ENCODE measurements at regions not wholly inside any gene's neighbourhood (a gene's known extent, or its start where the extent isn't known, plus 50 kb on each side); places are given as distances from the start of the nearest gene placed in this dataset.

DNA sequence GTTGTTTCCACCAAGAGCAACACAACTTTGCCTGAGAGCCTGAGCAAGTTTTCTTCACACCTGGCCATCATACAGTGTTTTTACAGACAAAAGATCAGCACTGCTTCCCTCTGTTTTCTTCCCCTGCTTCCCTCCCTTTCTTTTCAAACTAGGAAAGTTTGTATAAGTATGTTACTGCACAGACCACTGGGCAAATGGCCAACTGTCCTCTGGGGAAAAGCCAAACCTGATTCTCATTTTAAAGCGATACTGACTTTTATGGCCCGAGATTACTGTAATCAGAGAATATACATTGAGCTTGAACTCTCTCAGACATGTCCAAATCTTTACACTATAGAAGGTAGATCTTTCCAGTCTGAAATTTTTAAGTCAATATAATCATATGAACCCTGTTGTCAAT lies 415.0 kb downstream of the NFIB start:
- no peaks in the 10 kb centered on the region for H3K27me3 ChIP-seq
- no peak for DNase-seq
- no peak overlapping the region for H3K27ac ChIP-seq

DNA sequence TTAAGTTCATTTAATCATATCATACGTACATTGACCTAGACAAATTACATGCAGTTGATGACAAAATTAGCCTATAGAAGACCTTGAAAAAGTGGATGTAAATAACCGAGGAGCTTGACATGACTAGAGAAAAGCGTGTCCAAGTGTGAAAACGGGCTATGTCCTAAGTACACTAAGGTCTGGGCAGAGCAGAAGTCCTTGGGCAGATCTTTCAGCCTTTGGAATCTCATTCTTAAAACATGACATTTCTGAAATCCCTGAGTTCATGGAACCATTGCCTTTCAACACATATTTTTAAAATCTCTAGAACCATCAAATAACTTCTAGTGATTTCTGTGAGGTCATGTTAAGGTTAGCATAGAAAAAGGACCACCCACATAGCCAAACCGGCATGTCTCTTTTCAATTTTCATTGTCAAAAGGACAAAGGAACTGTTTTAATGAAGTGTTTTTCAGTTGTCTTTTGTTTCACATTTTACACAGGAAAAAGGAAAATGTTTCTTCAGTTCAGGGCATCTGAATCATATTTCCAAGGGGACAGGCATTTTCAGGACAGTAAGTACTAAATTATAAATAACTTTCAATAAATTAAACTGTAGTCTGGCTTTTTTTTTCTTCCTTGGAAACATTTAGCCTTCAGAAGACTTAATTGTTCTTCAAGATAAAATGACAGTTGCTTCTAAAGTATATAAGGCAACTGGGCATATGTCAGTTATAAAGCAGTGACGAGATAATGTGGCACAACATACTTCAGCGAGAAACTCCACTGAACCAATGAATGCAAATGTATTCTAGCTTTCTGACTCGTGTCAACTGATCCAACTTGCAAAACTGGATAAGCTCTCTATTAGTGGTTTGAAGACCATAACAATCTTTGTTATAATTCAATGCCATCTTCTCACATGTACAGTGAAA lies 416.8 kb downstream of the NFIB start:
- no peak for DNase-seq
- TF ChIP-seq POLR2A (IDR thresholded peaks at IDR 0.05): no peak
- TF ChIP-seq, protein P1, sequence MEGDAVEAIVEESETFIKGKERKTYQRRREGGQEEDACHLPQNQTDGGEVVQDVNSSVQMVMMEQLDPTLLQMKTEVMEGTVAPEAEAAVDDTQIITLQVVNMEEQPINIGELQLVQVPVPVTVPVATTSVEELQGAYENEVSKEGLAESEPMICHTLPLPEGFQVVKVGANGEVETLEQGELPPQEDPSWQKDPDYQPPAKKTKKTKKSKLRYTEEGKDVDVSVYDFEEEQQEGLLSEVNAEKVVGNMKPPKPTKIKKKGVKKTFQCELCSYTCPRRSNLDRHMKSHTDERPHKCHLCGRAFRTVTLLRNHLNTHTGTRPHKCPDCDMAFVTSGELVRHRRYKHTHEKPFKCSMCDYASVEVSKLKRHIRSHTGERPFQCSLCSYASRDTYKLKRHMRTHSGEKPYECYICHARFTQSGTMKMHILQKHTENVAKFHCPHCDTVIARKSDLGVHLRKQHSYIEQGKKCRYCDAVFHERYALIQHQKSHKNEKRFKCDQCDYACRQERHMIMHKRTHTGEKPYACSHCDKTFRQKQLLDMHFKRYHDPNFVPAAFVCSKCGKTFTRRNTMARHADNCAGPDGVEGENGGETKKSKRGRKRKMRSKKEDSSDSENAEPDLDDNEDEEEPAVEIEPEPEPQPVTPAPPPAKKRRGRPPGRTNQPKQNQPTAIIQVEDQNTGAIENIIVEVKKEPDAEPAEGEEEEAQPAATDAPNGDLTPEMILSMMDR (IDR thresholded peaks at IDR 0.05): no peak
- no peak overlapping the region for H3K27ac ChIP-seq

More for the DNA sequence above, 415.0 kb downstream of the NFIB start:
- no peaks in the 10 kb centered on the region for H3K4me1 ChIP-seq
- H3K4me3 ChIP-seq: no peak overlapping the region
- H3K36me3 ChIP-seq: no peaks in the 10 kb centered on the region
- H3K9me3 ChIP-seq: no peaks in the 10 kb centered on the region
- TF ChIP-seq POLR2A (IDR thresholded peaks at IDR 0.05): no peak
- TF ChIP-seq, protein P1 (IDR thresholded peaks at IDR 0.05): no peak

DNA sequence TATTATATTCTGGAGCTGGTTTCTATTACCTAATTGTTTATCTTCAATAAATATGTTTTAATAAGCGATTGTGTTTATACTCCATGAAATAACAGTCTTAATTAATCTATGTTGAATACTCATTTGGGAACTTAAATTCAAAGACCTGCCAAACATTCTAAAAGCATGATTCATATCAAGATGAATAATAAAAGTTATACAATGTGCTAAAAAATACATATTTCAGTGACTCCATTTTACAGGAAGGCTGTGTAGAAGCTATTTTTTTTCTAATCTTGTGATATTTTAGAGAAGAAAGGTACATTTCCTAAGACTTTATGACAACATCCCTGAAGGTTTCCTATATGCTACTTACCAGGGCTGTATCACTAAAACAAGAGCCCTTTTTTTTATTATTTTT lies 417.9 kb downstream of the NFIB start:
- no peak overlapping the region for H3K4me3 ChIP-seq

More for the DNA sequence above, 416.8 kb downstream of the NFIB start:
- no peaks in the 10 kb centered on the region for H3K4me1 ChIP-seq
- H3K27me3 ChIP-seq: no peaks in the 10 kb centered on the region
- H3K9me3 ChIP-seq: no peaks in the 10 kb centered on the region
- H3K36me3 ChIP-seq: no peaks in the 10 kb centered on the region
- H3K4me3 ChIP-seq: no peak overlapping the region

DNA sequence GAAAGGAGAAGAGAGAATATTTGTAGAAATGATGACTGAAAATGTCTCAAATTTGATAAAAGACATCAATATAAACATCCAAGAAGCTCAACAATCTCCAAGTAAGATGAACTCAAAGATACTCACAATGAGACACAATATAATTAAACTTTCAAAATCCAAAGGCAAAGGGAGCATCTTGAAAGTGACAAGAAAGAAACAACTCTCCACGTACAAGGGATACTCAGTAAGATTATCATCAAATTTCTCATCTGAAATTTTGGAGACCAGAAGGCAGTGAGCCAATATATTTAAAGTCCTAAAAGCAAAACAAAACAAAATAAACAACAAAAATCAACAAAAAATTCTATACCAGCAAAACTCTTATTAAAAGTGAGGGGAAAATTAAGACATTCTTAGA lies 428.7 kb downstream of the NFIB start:
- H3K4me1 ChIP-seq: no peaks in the 10 kb centered on the region
- H3K27me3 ChIP-seq: no peaks in the 10 kb centered on the region
- no peak for TF ChIP-seq POLR2A (IDR thresholded peaks at IDR 0.05)
- TF ChIP-seq, protein P1 (IDR thresholded peaks at IDR 0.05): no peak
- no peak overlapping the region for H3K4me3 ChIP-seq
- H3K27ac ChIP-seq: no peak overlapping the region
- no peak for DNase-seq
- H3K9me3 ChIP-seq: no peaks in the 10 kb centered on the region
- no peaks in the 10 kb centered on the region for H3K36me3 ChIP-seq

More for the DNA sequence above, 417.9 kb downstream of the NFIB start:
- TF ChIP-seq, protein P1 (IDR thresholded peaks at IDR 0.05): no peak
- TF ChIP-seq POLR2A (IDR thresholded peaks at IDR 0.05): no peak
- Histone ChIP-seq H3K27me3 (no peaks in the 10 kb centered on the region), H3K27ac (no peak overlapping the region), H3K9me3 (no peaks in the 10 kb centered on the region), H3K36me3 (no peaks in the 10 kb centered on the region), H3K4me1 (no peaks in the 10 kb centered on the region)
- no peak for DNase-seq

DNA sequence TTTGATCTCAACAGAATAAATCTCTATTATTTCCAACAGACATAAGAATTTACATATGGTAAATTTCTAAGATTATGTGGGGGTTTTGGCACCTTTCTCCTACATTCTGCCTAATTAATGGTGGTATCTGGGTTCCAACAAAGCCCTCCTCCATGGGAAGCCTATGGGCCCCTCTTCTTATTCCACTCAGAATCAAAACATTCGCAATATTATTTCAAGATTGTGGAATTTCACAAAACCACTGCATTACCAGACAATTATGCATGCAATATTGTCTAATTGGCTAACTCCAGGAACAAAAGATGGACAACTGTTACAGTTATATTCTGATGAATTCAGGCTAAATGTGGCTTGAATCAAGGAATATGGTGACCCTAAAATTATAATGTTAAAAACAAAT lies 434.0 kb downstream of the NFIB start:
- no peaks in the 10 kb centered on the region for H3K36me3 ChIP-seq
- no peak for DNase-seq
- H3K4me3 ChIP-seq: no peak overlapping the region
- H3K27ac ChIP-seq: no peak overlapping the region
- no peaks in the 10 kb centered on the region for H3K9me3 ChIP-seq
- no peaks in the 10 kb centered on the region for H3K4me1 ChIP-seq
- H3K27me3 ChIP-seq: no peaks in the 10 kb centered on the region
- no peak for TF ChIP-seq POLR2A (IDR thresholded peaks at IDR 0.05)
- TF ChIP-seq, protein P1 (IDR thresholded peaks at IDR 0.05): no peak

Measured in Peyer's patch (tissue), 4 donors.